Activated CD8-positive, alpha-beta T cell treated with anti-CD3 and anti-CD28 coated beads for 36 hours (primary cell): ENCODE measurements at regions not wholly inside any gene's neighbourhood (a gene's known extent, or its start where the extent isn't known, plus 50 kb on each side); places are given as distances from the start of the nearest gene placed in this dataset.

Experiments used
- ATAC-seq: fragments of 200-7000 bp; cut with Tn5 transposase; one replicate; pipeline ENCODE4 v1.10.0; 2021; ENCODE audit warnings: mild to moderate bottlenecking, moderate library complexity
- CTCF ChIA-PET: fragments of 350-600 bp; sonication (Branson Sonifier 250); formaldehyde crosslinking; loops from one replicate; lab custom pipeline; 2021; ENCODE audit warnings: antibody characterized with exemption; lab: Charles Lee
- POLR2A ChIA-PET: fragments of 350-600 bp; sonication (Branson Sonifier 250); formaldehyde crosslinking; loops from one replicate; lab custom pipeline; 2021; ENCODE audit warnings: antibody characterized with exemption; lab: Charles Lee
- DNase-seq: peaks from one replicate; pipeline ENCODE4 v3.0.0-alpha.2; 2020
- H3K27ac Mint-ChIP-seq: one replicate; pipeline ENCODE4 v1.8.0; 2021; ENCODE audit warnings: mild to moderate bottlenecking, mixed read lengths
- H3K27me3 Mint-ChIP-seq: one replicate; pipeline ENCODE4 v1.8.0; 2021; ENCODE audit warnings: mixed read lengths
- H3K36me3 Mint-ChIP-seq: one replicate; pipeline ENCODE4 v1.8.0; 2021; ENCODE audit warnings: low read depth, mixed read lengths
- H3K4me1 Mint-ChIP-seq: one replicate; pipeline ENCODE4 v1.8.0; 2021; ENCODE audit warnings: low read depth, mixed read lengths
- H3K4me3 Mint-ChIP-seq: one replicate; pipeline ENCODE4 v1.8.0; 2021; ENCODE audit warnings: mild to moderate bottlenecking, moderate library complexity, mixed read lengths
- H3K9me3 Mint-ChIP-seq: one replicate; pipeline ENCODE4 v1.8.0; 2021; ENCODE audit warnings: mixed read lengths
- CTCF ChIP-seq: fragments of 200-600 bp; IDR thresholded peaks from one replicate; pipeline ENCODE4 v1.8.0; 2022; ENCODE audit warnings: antibody characterized with exemption, mild to moderate bottlenecking
- intact Hi-C: fragments of 100-400 bp; cut with micrococcal nuclease; formaldehyde crosslinking; loops from one replicate; pipeline ENCODE4 v1.10.0; 2022

GRCh38 chr5:57348376-57349140, 134.1 kb downstream of the ACTBL2 start:
- ATAC-seq (no peak), DNase-seq (no peak)
- ChIA-PET POLR2A (no interaction called here), CTCF (interaction anchor here (1.1 to 1.6 kb wide), 2 partner anchors 22 to 51 kb away, joined by 3 read pairs; no protein-coding TSS in a partner anchor)
- H3K4me1 Mint-ChIP-seq: no peaks in the 10 kb centered on the region
- no peak for TF ChIP-seq CTCF
- no peaks in the 10 kb centered on the region for H3K27me3 Mint-ChIP-seq
- H3K9me3 Mint-ChIP-seq: no peaks in the 10 kb centered on the region
- intact Hi-C loops: no loop called here
- H3K36me3 Mint-ChIP-seq: no peaks in the 10 kb centered on the region
- no peak overlapping the region for H3K4me3 Mint-ChIP-seq
- no peak overlapping the region for H3K27ac Mint-ChIP-seq

GRCh38 chr5:57346328-57346727, 136.3 kb downstream of the ACTBL2 start:
- DNase-seq (no peak), ATAC-seq (no peak)
- intact Hi-C loops: no loop called here
- ChIA-PET POLR2A (no interaction called here), CTCF (no interaction called here)
- Mint-ChIP-seq H3K27ac (no peak overlapping the region), H3K4me1 (no peaks in the 10 kb centered on the region), H3K27me3 (no peaks in the 10 kb centered on the region), H3K36me3 (no peaks in the 10 kb centered on the region), H3K9me3 (no peaks in the 10 kb centered on the region), H3K4me3 (no peak overlapping the region)
- TF ChIP-seq CTCF: no peak

- no peaks in the 10 kb centered on the region for H3K4me1 Mint-ChIP-seq
- ChIA-PET CTCF (interaction anchor here (0.8 to 1.1 kb wide), 2 partner anchors 21 to 43 kb away, joined by 3 read pairs; no protein-coding TSS in a partner anchor), POLR2A (no interaction called here)
- no peaks in the 10 kb centered on the region for H3K36me3 Mint-ChIP-seq
- no peak overlapping the region for H3K4me3 Mint-ChIP-seq
- H3K27me3 Mint-ChIP-seq: no peaks in the 10 kb centered on the region
- intact Hi-C loops: no loop called here
- DNase-seq (no peak), ATAC-seq (no peak)
- H3K9me3 Mint-ChIP-seq: no peaks in the 10 kb centered on the region
- no peak overlapping the region for H3K27ac Mint-ChIP-seq
- TF ChIP-seq CTCF: no peak
These were observed 141.1 kb downstream of the ACTBL2 start for GRCh38 chr5:57341380-57341979.

GRCh38 chr5:57340681-57341080, 141.9 kb downstream of the ACTBL2 start:
- H3K36me3 Mint-ChIP-seq: no peaks in the 10 kb centered on the region
- H3K4me3 Mint-ChIP-seq: no peak overlapping the region
- no peaks in the 10 kb centered on the region for H3K4me1 Mint-ChIP-seq
- DNase-seq (no peak), ATAC-seq (no peak)
- no peak for TF ChIP-seq CTCF
- H3K9me3 Mint-ChIP-seq: no peaks in the 10 kb centered on the region
- H3K27ac Mint-ChIP-seq: no peak overlapping the region
- H3K27me3 Mint-ChIP-seq: no peaks in the 10 kb centered on the region
- intact Hi-C loops: no loop called here
- ChIA-PET POLR2A (no interaction called here), CTCF (interaction anchor here (0.6 to 1.1 kb wide), 3 partner anchors 20 to 42 kb away, joined by 3 read pairs; no protein-coding TSS in a partner anchor)

- CTCF ChIA-PET: interaction anchor here (1.1 to 1.6 kb wide), 2 partner anchors 9 to 42 kb away, joined by 3 to 6 read pairs; no protein-coding TSS in a partner anchor
- intact Hi-C loops: no loop called here
These were observed 143.1 kb downstream of the ACTBL2 start for GRCh38 chr5:57339521-57339920.

More at GRCh38 chr5:57339521-57339920, 143.1 kb downstream of the ACTBL2 start:
- no peak for TF ChIP-seq CTCF
- Mint-ChIP-seq H3K27ac (no peak overlapping the region), H3K36me3 (no peaks in the 10 kb centered on the region), H3K4me3 (no peak overlapping the region), H3K4me1 (no peaks in the 10 kb centered on the region), H3K27me3 (no peaks in the 10 kb centered on the region), H3K9me3 (no peaks in the 10 kb centered on the region)
- POLR2A ChIA-PET: no interaction called here
- DNase-seq: no peak
- ATAC-seq: no peak
